Duodenal mucosa (tissue), 2 donors: ENCODE measurements at regions not wholly inside any gene's neighbourhood (a gene's known extent, or its start where the extent isn't known, plus 50 kb on each side); places are given as distances from the start of the nearest gene placed in this dataset.

Source experiments
- H3K27ac ChIP-seq: one replicate; pipeline ENCODE4 v1.7.0; 2013; ENCODE audit warnings: low read depth, low read length
- H3K27me3 ChIP-seq, 2 donors: one replicate each; pipeline ENCODE4 v1.7.0; 2013; ENCODE audit warnings: low read length in 2 of 2, control low read depth in 1 of 2; ENCODE audit not compliant: insufficient read depth in 2 of 2, control insufficient read depth in 1 of 2
- H3K36me3 ChIP-seq, 2 donors: one replicate each; pipeline ENCODE4 v1.7.0; 2013; ENCODE audit warnings: low read length in 2 of 2, control low read depth in 1 of 2; ENCODE audit not compliant: insufficient read depth in 2 of 2, control insufficient read depth in 1 of 2
- H3K4me1 ChIP-seq, 2 donors: one replicate each; pipeline ENCODE4 v1.7.0; 2013; ENCODE audit warnings: low read length in 2 of 2, control low read depth in 1 of 2; ENCODE audit not compliant: insufficient read depth in 2 of 2, control insufficient read depth in 1 of 2
- H3K4me3 ChIP-seq, 2 donors: one replicate each; pipeline ENCODE4 v1.7.0; 2013; ENCODE audit warnings: low read length in 2 of 2, low read depth in 1 of 2
- H3K9ac ChIP-seq, 2 donors: one replicate each; pipeline ENCODE4 v1.7.0; 2013; ENCODE audit warnings: low read length in 2 of 2, low read depth in 1 of 2
- H3K9me3 ChIP-seq, 2 donors: one replicate each; pipeline ENCODE4 v1.7.0; 2013; ENCODE audit warnings: low read length in 2 of 2, control low read depth in 1 of 2; ENCODE audit not compliant: control insufficient read depth in 1 of 2

- no peak overlapping the region for H3K27ac ChIP-seq
- no peaks in the 10 kb centered on the region for H3K27me3 ChIP-seq
- H3K4me3 ChIP-seq = no peak overlapping the region
- no peaks in the 10 kb centered on the region for H3K36me3 ChIP-seq
- H3K4me1 ChIP-seq = no peaks in the 10 kb centered on the region
- no peak overlapping the region for H3K9ac ChIP-seq
- H3K9me3 ChIP-seq = no peaks in the 10 kb centered on the region
Observed at GRCh38 chr5:51271261-51271660, 112.0 kb upstream of the ISL1 start.

GRCh38 chr5:51273021-51273420, 110.2 kb upstream of the ISL1 start:
- H3K27me3 ChIP-seq = no peaks in the 10 kb centered on the region
- H3K9me3 ChIP-seq = no peaks in the 10 kb centered on the region
- no peaks in the 10 kb centered on the region for H3K4me1 ChIP-seq
- H3K27ac ChIP-seq = no peak overlapping the region
- no peak overlapping the region for H3K4me3 ChIP-seq
- H3K9ac ChIP-seq = no peak overlapping the region
- no peaks in the 10 kb centered on the region for H3K36me3 ChIP-seq

- Histone ChIP-seq H3K4me3 (no peak overlapping the region), H3K4me1 (no peaks in the 10 kb centered on the region), H3K9ac (no peak overlapping the region), H3K36me3 (no peaks in the 10 kb centered on the region), H3K27me3 (no peaks in the 10 kb centered on the region), H3K27ac (no peak overlapping the region), H3K9me3 (no peaks in the 10 kb centered on the region)
Observed at GRCh38 chr5:51273871-51274270, 109.4 kb upstream of the ISL1 start.

GRCh38 chr5:51275428-51275827, 107.8 kb upstream of the ISL1 start:
- H3K9me3 ChIP-seq = no peaks in the 10 kb centered on the region
- no peaks in the 10 kb centered on the region for H3K4me1 ChIP-seq
- H3K27ac ChIP-seq = no peak overlapping the region
- H3K27me3 ChIP-seq = no peaks in the 10 kb centered on the region
- H3K9ac ChIP-seq = no peak overlapping the region
- no peak overlapping the region for H3K4me3 ChIP-seq
- no peaks in the 10 kb centered on the region for H3K36me3 ChIP-seq

GRCh38 chr5:51276250-51276649, 107.0 kb upstream of the ISL1 start:
- H3K27ac ChIP-seq = no peak overlapping the region
- H3K4me1 ChIP-seq = no peaks in the 10 kb centered on the region
- H3K4me3 ChIP-seq = no peak overlapping the region
- H3K9me3 ChIP-seq = no peaks in the 10 kb centered on the region
- H3K27me3 ChIP-seq = no peaks in the 10 kb centered on the region
- no peaks in the 10 kb centered on the region for H3K36me3 ChIP-seq
- no peak overlapping the region for H3K9ac ChIP-seq

GRCh38 chr5:51278539-51278938, 104.7 kb upstream of the ISL1 start:
- no peak overlapping the region for H3K9ac ChIP-seq
- no peak overlapping the region for H3K4me3 ChIP-seq
- no peaks in the 10 kb centered on the region for H3K27me3 ChIP-seq
- no peaks in the 10 kb centered on the region for H3K36me3 ChIP-seq
- no peaks in the 10 kb centered on the region for H3K4me1 ChIP-seq
- no peaks in the 10 kb centered on the region for H3K9me3 ChIP-seq
- H3K27ac ChIP-seq = no peak overlapping the region

GRCh38 chr5:51279983-51280706, 103.1 kb upstream of the ISL1 start:
- Histone ChIP-seq H3K9me3 (no peaks in the 10 kb centered on the region), H3K27me3 (no peaks in the 10 kb centered on the region), H3K9ac (no peak overlapping the region), H3K4me3 (no peak overlapping the region), H3K27ac (no peak overlapping the region), H3K36me3 (no peaks in the 10 kb centered on the region), H3K4me1 (no peaks in the 10 kb centered on the region)

GRCh38 chr5:51286046-51286445, 97.2 kb upstream of the ISL1 start:
- no peak overlapping the region for H3K9ac ChIP-seq
- no peak overlapping the region for H3K27ac ChIP-seq
- no peaks in the 10 kb centered on the region for H3K36me3 ChIP-seq
- no peaks in the 10 kb centered on the region for H3K27me3 ChIP-seq
- no peaks in the 10 kb centered on the region for H3K9me3 ChIP-seq
- no peaks in the 10 kb centered on the region for H3K4me1 ChIP-seq
- no peak overlapping the region for H3K4me3 ChIP-seq

- Histone ChIP-seq H3K27me3 (no peaks in the 10 kb centered on the region), H3K4me1 (no peaks in the 10 kb centered on the region), H3K27ac (no peak overlapping the region), H3K4me3 (no peak overlapping the region), H3K9ac (no peak overlapping the region), H3K9me3 (no peaks in the 10 kb centered on the region), H3K36me3 (no peaks in the 10 kb centered on the region)
Observed at GRCh38 chr5:51302343-51302742, 80.9 kb upstream of the ISL1 start.

- no peaks in the 10 kb centered on the region for H3K36me3 ChIP-seq
- H3K27ac ChIP-seq = no peak overlapping the region
- no peaks in the 10 kb centered on the region for H3K9me3 ChIP-seq
- no peaks in the 10 kb centered on the region for H3K27me3 ChIP-seq
- no peak overlapping the region for H3K9ac ChIP-seq
- H3K4me1 ChIP-seq = no peaks in the 10 kb centered on the region
- no peak overlapping the region for H3K4me3 ChIP-seq
Observed at GRCh38 chr5:51326844-51327243, 56.4 kb upstream of the ISL1 start.
